GM21576 (cell line): ENCODE measurements at regions not wholly inside any gene's neighbourhood (a gene's known extent, or its start where the extent isn't known, plus 50 kb on each side); places are given as distances from the start of the nearest gene placed in this dataset.
"Not testable (repeated sequence)": the region's sequence is repeated elsewhere in the genome, so short reads cannot be mapped to it uniquely, and the experiment has no call there.

Source experiments
- ATAC-seq: cut with Tn5 transposase; IDR thresholded peaks from one replicate; pipeline ENCODE4 v1.9.1; 2021; ENCODE audit warnings: mild to moderate bottlenecking, moderate library complexity; ENCODE audit not compliant: unreplicated experiment

DNA sequence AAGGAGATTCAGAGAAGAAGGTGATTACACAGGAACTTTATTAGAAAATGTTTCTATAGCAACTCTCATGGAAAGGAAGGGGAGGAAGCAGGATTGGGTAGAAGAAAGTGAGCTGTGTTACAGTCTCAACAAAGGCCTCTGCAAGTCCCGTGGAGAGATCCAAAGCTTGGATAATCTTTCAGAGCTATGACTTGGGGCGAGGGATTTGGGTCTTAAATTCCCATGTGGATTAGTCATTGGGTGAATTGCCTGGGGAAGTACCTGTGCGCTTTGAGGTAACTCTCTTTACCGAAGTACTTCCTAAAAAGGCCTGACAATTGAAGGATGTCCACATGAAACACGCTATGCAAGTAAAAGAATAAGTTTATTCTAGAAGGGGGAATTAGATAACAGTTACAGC, 133.8 kb upstream of the ANKRD50 start:
- ATAC-seq = no peak

DNA sequence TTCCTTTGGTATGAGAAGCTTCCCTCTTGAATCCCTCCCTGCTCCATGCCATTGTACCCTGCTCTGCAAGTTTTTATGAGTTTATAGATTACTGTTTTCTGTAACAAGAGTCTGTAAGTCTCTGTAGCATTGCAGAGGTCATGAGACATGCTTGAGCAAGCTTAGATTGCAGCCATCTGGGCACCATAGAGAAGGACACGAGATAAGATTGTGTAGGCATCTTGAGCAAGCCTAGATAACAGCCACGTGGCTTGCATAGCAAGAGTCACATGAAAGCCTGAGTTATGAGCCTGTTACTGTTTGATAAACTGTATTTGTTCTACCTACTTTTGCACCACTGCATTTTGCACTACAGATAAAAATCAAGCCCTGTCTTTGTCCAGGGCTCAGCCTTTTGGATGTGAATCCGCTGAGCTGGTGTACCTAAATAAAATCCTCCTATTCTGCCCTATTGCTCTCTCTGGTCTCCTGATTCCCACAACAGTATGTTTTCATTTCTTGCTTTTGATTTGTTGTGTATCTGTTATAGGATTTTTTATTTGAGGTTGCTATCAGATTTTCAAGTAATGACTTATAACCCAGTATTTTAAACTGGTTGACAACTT, 127.4 kb upstream of the ANKRD50 start:
- ATAC-seq = no peak

DNA sequence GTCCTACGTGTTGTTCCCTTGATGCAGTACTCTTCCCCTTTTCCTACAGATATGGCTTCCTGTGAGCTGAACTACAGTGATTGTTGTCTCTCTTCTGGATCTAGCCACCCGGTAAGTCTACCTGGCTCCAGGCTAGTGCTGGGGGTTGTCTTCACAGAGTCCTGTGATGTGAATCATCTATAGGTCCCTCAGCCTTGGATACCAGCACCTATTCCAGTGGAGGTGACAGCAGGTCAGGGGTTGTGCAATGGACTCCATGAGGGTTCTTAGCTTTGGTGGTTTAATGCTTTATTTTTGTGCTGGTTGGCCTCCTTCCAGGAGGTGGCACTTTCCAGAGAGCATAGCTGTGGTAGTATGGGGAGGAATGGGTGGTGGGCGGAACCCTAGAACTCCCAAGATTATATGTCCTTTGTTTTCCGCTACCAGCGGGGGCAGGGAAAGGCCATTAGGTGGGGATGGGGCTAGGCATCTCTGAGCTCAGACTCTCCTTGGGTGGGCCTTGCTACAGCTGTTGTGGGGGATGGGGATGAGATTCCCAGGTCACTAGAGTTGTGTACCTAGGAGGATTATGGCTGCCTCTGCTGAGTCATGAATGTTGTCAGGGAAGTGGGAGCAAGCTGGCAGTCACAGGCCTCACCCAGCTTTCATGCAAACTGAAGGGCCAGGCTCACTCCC, 121.4 kb upstream of the ANKRD50 start:
- no peak for ATAC-seq

DNA sequence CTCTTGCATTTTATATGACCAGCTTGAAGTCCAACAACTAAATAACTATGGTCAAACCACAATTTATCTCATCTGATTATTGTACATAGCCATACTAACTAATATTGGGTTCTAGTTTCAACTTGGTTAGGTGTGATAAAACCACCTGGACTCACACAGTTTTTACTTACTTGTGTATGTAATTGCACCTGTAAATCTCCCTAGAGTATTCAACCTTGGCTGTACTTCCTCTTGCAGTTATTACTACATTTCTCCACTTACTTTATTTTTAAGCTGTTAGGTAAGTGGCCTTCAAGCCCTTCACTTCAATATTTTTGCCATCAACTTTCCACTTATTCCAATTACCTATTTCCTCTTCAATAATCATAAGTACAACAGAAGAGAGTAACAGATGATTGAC, 115.8 kb upstream of the ANKRD50 start:
- ATAC-seq = no peak

DNA sequence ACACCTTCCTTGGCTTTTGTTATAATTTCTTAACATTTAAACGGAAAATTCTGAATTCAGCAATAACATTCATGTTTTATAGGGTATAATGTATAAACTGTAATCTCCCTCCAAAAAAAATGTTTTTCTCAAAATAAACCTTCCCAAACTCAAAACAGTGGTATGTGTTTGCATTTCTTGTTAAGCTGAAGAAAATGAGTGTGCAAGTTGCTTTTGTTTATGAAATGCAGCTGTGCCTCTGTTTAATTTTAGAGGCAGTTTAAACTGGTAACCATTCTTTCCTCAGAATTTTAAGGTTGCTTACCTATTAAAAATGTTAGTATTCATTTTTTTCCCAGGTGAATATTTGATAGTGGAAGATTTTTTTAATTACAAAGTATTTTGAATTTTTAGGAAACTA, 105.0 kb upstream of the ANKRD50 start:
- no peak for ATAC-seq

DNA sequence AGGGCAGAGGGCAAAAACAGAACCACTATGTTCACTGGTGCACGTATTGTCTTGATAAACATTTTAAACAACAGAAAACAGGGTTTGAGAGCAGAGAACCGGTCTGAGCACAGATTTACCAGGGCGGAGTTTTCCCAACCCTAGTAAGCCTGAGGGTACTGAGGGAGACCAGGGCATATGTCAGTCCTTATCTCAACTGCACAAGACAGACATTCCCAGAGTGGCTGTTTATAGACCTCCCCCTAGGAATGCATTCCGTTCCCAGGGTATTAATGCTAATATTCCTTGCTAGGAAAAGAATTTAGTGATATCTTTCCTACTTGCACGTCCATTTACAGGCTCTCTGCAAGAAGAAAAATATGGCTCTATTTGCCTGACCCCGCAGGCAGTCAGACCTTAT, 99.7 kb upstream of the ANKRD50 start:
- not testable (repeated sequence) for ATAC-seq

DNA sequence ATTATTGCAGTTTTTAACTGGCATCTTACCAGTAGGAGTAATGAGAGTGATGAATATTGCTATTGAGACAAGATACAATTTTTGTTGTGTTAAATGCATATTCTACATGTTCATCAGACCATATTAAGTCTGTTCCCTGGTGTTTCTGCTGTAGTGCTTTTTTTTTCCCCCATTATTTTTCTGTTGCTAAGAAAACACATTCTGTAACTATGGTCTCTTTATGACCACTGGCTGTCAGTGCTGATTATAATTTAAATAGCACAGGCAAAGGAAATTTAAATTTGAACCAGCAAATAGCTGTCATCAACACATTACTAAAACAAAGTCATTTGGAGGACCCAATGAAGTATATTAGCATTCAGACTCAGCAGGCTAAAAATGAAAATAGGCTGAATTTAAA, 98.3 kb upstream of the ANKRD50 start:
- no peak for ATAC-seq

DNA sequence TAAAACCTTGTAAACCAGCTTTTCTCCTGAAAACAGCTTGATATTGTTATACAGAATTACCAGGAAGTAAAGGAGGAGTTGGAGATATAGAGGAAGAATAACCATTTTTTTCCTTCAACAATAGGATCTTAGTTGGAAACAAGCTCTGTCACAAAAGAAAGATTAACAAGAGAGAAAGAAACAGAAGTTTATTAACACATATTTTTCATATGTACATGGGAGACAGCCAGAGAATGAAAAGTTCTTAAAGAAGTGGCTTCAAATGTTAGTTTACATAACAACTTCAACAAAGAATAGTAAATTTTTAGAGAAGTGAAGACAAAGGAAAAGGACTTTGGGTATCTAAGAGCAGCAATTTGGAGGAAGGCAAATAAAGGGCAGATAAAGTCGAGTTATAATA, 94.9 kb upstream of the ANKRD50 start:
- no peak for ATAC-seq

DNA sequence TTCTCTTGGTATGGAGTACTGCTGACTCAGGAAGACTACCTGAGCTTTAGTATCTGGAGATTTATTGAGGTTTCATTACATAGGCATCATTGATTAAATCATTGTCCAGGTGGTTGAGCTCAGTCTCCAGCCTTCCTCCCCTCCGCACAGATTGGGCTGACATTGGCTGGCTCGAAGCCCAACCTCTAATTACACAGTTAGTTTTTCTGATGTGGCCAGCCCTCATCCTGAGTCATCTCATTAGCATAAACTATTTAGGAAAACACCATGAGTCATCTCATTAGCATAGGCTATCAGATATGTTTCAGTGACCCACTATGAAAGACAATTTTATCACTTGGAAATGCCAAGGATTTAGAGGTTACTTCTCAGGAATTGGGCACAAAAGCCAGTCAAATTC, 93.9 kb upstream of the ANKRD50 start:
- ATAC-seq = no peak

DNA sequence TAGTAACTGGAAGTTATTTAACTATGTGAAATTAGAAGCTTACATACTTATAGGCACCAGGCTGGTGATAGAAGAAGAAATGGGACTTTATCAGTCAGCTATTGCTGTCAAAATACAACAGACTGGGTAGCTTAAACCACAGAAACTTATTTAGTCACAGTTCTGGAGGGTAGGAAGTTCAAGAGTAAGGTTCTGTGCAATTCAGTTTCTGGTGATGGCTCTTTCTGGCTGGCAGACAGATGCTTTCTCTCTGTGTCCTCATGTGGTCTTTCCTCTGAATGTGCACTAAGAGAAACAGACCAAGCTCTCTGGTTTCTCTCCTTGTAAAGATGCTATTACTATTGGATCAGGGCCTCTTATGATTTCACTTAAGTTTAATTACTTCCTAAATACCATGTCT, 92.1 kb upstream of the ANKRD50 start:
- ATAC-seq = peak; percentile 55

DNA sequence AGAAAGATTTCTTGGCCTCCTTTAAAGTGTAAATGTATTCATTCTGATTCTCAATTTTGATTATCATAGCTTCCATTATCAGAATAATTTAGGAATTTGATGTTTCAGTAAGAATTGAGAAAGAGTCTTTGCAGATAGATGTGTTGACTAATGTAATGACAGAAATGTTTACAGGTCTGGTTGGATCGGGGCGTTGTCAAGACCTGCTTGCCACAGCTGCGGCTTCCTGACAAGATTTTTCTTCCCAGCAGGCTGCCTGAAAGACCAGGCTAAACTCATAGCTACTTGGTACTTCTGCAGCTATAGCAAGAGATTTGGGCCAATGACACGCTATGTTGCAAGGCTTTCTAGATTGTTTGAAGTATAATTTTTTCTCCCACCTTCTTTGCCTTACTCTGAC, 91.5 kb upstream of the ANKRD50 start:
- ATAC-seq = no peak

DNA sequence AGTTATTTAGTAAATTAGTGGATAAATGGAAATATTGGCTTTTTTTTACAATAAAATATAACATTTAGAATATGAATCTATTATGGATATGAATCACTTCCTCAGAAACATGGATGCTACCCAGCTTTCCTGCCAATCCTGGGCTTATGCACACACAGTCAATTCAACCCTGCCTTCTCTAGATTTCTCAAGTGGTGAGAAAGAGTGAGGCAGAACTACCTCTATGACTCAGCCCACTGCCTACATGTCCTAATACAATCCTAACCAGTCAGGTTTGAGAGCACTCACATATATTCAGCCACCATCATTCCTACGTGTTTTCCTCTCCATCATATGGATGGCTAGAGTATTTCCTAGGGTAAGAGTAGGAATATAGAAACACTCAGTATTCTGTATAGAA, 91.1 kb upstream of the ANKRD50 start:
- no peak for ATAC-seq

DNA sequence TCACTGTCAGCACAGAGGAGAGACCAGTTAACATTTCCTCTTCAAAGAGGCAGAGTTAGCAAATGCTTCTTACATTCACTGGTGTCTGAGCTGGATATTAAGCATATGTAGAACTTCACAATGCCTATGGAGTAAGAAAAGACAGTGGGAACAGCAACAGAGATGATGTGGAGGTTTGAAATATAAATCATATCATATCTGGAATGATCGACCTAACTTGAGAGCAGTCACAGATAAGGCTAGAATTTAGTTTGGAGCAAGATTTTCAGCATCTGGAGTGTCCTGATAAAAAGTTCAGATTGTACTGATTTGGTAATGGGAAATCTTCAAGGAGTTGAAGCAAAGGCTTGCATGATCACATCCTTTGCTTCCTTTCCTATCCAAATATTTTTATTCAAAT, 90.5 kb upstream of the ANKRD50 start:
- no peak for ATAC-seq

DNA sequence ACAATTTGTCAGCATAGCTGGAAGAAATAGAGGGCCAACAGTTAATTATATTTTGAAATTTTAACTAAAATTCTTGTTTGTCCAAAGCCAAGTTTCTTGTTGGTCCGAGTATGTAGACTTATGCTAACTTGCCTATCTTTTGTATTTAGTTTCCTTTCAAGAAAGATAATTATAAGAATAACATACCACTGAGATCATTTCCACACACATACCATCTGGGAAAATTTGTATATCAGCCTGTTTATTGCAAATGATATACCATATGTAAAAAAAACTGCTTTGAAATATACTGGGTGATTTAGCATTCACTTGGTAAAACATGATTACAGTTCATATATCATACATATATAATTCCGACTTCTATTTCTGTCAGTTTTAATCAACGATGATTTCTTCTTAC, 84.7 kb upstream of the ANKRD50 start:
- no peak for ATAC-seq

DNA sequence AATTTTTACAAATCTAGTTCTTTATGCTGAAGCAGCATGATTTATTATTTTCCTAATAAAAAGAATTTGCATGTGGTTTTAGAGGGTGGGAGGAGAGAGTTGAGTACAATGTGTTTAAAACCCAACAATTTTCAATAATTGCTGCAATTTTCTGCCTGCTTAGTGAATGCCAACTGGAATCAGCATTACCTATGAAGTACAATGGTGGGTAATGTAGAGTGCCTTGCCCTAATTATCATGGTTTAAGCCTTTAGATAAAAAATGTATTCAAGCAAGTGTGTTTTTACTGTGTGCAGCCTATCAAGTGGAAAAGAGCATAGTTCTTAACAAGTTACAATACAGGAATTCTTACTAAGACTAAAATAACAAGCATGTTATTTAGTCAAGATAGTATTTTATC, 77.9 kb upstream of the ANKRD50 start:
- no peak for ATAC-seq

DNA sequence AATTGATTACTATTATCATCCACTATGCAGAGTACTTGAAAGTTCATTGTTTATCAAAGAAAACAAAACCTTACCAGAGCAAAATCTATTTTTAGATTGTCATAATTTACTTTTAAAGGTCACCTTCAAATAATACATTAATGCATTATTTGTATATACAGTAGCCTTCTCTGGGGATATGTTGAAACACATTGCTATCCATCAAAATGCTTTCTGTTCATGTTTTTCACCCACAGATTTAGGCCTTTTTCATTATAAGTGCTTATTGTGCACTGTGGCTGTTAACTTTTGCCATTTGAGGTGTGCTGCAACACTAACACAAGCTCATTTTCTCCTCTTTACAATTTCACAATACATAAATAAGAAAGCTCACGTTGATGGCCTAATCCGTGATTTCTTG, 74.1 kb upstream of the ANKRD50 start:
- ATAC-seq = no peak

DNA sequence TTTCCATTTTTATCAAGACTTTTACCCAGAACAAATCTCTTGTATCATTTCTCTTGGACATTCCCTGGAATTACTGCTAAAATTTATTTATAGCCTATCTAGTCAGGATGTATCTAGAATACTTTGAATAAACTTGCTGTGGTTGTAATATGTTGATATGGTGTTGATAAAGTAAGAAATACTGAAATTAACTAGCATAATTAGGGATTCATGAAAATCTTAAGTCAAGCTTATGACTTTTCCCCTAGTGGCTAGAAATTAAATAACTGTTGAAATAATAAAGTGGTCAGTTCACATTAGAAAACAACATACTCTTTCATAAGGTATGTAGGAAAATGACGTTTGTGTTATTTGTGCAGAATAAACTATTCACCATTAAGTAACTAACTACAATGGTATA, 73.1 kb upstream of the ANKRD50 start:
- no peak for ATAC-seq

DNA sequence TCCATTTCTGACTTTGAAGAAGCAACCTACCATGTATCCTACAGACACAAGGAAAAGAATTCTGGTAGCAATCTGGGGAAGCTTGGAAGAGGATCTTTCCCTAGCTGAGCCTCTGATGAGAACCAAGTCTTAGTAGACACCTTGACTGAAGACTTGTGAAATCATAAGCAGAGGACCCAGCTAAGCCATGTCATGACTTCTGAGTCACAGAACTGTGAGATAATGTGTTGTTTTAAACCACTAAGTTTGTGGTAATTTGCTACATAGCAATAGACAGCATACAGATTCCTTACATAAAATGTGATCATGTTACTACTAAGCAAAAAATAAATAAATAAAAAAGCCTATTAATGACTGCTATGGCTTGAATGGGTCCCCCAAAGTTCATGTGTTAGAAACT, 71.3 kb upstream of the ANKRD50 start:
- no peak for ATAC-seq

DNA sequence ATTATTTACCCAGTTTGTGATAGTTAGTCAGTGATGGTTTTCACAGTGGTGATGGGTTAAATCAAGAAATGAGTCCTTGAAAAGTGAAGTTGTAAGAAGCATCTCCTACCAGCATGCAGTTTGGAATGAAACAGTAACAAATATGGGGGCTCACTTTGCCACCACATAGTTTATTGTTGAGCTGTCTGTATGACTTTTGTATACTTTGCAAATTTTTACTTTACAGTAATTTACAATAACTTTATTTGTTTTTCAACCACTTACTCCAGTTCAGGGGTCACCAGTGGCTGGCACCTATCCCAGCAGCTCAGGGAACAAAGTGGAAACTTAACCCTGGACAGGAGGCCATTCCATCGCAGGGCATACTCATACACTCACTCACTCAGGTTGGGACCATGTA, 64.5 kb upstream of the ANKRD50 start:
- no peak for ATAC-seq

DNA sequence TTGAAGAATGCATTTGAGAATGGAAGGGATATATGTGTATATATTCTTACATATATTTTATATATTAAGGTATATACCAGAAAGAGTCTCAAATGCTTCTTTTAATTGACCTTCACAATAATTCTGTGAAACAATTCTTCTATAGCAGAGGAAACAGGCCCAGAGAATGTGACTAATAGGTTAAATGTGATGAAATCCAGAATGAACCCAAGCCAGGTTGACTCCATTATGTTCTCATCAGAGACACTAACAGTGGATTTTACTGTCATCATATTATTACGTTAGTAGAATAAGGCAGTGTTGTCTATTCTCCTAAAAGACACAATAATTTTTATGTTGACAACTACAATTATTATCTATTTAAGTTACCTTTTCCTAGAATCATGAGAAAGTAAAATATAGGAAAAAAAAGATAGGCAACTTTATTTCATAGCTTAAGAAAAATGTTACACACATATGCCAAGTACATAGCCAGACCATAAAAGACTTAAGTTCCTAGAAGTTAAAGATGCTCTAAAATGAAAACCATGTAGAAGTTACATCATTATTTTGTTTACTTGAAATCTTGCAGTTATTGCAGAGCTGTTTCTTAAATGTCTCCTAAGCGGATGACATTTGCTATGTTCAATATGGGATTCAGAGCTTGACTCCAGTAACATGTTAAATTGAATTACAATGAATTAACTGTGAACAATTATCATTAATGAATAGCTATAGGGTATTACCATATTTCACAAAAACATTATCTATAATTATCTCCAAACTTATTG, 56.2 kb upstream of the ANKRD50 start:
- ATAC-seq = no peak

DNA sequence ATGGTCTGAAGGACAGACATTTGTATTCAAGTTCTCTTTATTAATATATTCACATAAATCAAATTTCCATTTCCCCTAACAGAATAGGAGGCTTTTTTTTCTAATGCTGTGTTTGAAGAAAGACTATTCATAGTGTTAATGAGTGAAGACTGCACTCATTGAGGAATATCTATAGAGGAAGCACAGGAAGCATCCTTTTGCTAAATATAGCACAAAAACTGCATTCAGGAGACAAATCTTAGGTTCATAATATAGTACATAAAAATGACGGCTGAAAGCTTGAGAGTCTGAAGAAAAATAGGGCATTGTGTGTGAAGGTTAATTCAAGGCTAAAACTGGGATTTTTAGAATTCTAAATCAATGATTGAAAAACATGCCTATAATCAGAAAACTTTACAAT, 50.4 kb upstream of the ANKRD50 start:
- ATAC-seq = no peak
